NCI-H526 (cell line): ENCODE measurements at regions not wholly inside any gene's neighbourhood (a gene's known extent, or its start where the extent isn't known, plus 50 kb on each side); places are given as distances from the start of the nearest gene placed in this dataset.
A peak's percentile ranks its signal among the peaks of the same experiment; 100 is the strongest.
"Not testable (repeated sequence)": the region's sequence is repeated elsewhere in the genome, so short reads cannot be mapped to it uniquely, and the experiment has no call there.

Experiments used
- DNase-seq, 2 experiments: peaks; one replicate each; lab custom pipeline; 2025; lab: John Stamatoyannopoulos, UW

- no peak for DNase-seq
These were observed 1347.2 kb upstream of the NUDT12 start for GRCh38 chr5:104909803-104910202.

- no peak for DNase-seq
These were observed 1342.0 kb upstream of the NUDT12 start for GRCh38 chr5:104904561-104904960.

GRCh38 chr5:104903941-104904340 is 1341.4 kb upstream of the NUDT12 start:
- no peak for DNase-seq

DNA sequence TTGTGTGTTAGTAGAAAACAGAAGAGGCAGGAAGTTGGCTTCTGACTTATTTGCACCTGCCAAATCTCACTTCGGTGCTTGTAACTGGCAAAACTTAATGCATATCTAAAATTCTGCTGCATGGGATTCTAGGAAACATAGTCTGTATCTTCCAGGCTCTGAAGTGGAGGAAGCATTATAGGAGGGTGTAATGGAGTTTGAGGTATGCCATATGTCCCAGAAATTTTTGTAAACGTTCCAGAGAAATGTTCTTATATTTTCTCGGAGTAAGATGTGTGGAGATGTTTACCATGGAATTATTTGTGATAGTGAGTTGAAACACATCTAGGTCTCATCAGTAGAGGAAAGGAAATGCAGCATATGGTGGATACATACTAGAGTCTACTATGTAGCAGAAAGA is 1329.0 kb upstream of the NUDT12 start:
- DNase-seq = no peak

DNA sequence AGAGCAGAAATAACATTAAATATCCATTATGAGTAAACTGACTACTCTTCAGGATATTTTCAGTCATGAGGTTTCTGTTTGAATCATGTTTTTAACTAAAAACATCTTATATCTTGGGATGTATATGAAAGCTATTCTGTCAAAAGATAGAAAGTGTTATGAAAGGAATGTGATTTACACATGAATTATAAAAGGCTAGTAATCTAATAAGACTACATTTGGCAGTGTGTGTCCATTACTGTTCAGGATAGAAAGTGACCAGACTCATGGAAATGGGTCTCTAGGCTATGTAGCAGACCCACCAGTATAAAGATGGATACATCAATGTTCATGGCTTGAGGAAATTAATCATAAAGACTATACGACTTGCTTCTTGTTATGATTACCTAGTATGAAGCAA is 1328.2 kb upstream of the NUDT12 start:
- no peak for DNase-seq

- no peak for DNase-seq
These were observed 1296.8 kb upstream of the NUDT12 start for GRCh38 chr5:104859437-104859836.

DNA sequence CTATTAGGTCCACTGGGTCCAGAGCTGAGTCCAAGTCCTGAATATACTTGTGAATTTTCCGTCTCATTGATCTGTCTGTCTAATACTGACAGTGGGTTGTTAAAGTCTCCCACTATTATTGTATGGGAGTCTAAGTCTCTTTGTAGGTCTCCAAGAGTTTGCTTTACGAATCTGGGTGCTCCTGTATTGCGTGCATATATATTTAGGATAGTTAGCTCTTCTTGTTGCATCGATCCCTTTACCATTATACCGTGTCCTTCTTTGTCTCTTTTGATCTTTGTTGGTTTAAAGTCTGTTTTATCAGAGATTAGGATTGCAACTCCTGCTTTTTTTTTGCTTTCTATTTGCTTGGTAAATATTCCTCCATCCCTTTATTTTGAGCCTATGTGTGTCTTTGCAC is 1289.5 kb upstream of the NUDT12 start:
- DNase-seq = not testable (repeated sequence)

DNA sequence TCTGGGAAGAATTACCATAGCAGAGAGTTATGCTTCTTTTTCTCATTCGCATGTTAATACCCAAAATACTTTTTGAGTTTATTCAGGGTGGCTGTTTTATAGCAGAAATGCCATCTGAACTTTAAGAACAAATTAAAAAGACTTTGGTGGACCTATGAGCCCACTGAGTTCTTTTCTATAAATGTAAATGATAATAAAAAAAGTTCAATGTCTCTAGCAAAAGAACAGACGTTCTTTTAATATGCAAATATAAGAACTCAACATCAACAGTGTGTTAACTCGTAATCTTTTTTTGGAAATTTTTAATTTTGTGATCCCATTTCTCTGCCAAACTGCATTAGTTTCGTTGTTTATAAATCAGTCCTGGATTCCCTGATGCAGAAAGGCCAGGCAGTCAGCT is 1283.0 kb upstream of the NUDT12 start:
- DNase-seq = no peak

DNA sequence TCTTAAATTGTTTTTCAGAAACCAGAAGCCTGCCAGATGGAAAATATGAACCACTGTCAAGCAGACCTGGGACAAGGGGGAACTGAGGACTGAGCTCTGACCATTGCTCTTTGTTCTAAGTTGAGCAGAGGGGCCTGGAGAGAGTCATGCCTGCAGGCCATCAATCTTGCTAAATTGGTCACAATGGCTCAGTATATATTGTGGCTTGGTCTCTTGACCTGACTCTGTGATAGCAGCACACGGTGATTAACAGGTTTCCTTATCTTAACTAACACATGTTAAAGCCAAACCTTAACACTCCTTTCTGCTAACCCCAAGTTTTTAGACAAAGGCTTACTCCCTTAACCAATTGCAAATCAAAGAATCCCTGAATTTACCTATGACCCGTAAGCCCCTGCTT is 1281.2 kb upstream of the NUDT12 start:
- DNase-seq = no peak

- no peak for DNase-seq
These were observed 1277.7 kb upstream of the NUDT12 start for GRCh38 chr5:104840284-104840683.

GRCh38 chr5:104831515-104831914 is 1268.9 kb upstream of the NUDT12 start:
- not testable (repeated sequence) for DNase-seq

- DNase-seq = no peak
These were observed 1259.0 kb upstream of the NUDT12 start for GRCh38 chr5:104821606-104822005.

- no peak for DNase-seq
These were observed 1254.5 kb upstream of the NUDT12 start for GRCh38 chr5:104817127-104817526.

GRCh38 chr5:104815212-104815611 is 1252.6 kb upstream of the NUDT12 start:
- no peak for DNase-seq

DNA sequence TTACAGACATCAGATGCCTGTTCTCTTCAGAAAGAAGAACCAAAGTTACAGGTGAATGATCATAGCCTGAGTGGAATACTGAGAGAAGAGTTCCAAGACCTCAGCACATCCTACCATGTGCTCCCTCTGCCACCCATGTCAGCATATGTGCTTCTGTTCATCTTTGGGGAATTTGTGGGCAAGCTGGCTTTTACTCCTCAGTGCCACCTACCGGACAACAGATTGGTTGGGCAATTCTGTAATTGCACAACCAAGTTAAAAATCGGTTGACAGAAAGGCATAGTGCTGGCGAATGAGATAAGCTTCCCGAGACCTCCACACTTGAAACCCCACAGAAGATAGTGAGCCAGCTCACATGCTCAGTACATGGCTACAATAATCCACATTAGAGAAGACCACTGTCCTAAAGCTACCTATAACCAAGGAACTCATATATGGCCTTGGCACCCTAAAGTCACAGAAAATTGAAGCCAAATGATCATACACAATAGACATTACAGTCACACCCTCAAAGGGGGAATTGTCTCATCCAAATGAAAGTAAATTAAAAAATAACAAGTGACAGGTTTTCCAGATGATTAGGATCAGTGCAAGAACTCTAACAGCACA is 1238.0 kb upstream of the NUDT12 start:
- peak in 1 of 2 experiments; percentile 2 for DNase-seq

DNA sequence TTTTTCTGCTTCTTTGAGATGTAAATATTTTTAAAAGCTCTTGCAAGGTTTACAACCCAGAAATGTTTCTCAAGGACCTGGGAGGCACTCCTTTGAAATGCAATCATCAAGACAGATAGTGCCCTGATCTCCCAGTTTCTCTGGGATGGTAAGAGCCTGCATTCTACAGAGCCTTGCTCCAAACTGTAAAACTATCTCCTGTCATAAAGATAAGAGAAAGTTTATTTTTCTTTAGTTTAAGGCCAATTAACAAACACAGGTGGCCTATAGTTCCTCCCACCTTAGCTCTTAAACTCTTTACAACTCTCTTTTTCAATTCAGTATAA is 1231.1 kb upstream of the NUDT12 start:
- no peak for DNase-seq

DNA sequence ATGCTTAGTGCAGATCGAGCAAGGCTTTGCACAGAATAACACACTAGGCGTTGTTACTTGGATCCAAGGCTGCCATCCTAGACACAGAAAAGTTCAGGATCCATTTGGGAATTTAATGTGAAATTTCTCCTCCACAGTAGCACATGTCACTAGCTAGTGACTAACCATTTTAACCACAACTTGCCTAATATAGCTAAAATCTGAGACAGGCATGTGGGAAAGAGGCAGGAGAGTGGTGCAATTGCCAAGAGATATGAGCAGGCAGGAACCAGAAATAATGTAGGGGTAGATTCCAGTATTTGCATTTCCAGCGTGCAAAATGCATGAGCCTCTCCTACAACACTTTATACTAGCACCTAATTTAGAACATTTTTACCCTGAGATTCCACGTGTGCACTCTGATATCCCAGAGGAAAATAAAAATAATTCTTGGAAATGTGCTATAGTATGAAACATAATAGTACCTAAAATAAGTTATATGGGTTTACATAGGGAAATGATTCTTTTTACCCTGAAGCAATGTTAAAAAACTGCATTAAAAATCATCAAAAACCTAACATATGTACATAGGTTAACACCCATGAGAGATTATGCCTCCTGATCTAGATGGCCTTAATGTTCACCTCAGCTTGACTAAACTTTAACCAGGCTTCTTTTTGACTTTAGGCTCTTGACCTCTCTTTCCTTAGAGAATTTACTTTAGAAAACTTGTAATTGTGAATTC is 1230.6 kb upstream of the NUDT12 start:
- no peak for DNase-seq

DNA sequence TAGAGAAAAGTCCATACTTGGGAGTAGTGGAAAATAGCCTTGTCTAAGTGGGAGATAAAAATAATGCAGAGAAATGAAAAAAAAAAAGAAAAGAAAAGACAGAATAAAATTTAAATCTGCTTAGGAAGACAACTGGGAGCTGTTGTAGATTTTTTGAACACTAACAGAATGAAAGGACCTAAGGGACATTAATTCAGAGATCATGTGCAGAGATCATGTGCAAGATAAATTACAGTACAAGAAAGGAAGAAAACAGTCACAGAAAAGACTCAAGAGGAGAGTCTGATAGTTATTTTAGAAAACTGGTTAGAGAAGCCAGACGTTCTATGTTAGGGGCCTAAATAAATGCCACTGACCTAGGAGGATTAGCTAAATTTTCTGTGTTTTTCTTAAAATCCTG is 1226.8 kb upstream of the NUDT12 start:
- DNase-seq = no peak

DNA sequence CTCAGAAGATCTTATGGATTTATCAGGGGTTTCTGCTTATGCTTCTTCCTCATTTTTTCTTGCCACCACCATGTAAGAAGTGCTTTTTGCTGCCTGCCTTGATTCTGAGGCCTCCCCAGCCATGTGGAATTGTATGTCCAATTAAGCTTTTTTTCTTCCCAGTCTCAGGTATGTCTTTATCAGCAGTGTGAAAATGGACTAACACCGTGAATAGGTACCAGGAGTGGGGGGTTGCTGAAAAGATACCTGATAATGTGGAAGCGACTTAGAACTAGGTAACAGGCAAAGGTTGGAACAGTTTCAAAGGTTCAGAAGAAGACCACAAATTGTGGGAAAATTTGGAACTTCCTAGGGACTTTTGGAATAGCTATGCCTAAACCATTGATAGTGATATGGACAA is 1222.5 kb upstream of the NUDT12 start:
- no peak for DNase-seq

GRCh38 chr5:104774372-104774771 is 1211.8 kb upstream of the NUDT12 start:
- no peak for DNase-seq

DNA sequence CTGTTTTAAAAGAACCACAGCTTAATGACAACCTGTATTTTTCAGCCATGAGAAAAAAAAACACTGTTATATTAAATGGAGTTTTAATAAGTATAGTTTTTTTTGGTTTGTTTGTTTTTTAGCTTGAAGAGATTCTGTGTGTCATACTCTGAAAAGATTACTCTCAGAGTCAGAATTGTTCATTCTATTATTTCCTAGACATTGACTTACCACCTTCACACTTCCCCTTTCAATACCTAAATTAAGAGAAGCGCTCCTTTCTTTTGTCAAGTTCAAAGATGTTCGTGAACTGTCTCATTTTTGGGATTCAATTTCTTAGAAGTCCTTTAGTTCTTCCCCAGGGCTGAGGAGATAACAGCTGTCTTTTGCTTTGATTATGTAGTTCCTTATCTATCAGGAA is 1201.6 kb upstream of the NUDT12 start:
- DNase-seq = no peak

DNA sequence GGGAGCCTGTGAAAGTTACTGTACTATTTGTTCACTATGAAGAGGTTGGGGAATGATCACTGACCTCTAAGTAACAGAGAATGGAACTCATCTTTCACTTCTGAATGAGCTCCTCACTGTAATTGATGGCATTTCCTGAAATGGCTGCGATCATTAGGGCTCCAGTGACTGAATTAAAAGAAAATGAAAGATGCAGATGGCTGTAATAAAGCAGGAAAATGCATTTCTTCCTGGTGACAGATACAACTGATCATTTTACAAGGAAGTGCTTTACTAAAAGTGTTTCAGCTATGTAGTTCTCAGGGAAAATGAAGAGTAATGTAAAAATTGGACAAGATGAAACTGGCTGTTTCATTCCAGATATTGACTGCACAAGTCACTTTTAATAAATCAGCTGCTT is 1200.6 kb upstream of the NUDT12 start:
- no peak for DNase-seq

DNA sequence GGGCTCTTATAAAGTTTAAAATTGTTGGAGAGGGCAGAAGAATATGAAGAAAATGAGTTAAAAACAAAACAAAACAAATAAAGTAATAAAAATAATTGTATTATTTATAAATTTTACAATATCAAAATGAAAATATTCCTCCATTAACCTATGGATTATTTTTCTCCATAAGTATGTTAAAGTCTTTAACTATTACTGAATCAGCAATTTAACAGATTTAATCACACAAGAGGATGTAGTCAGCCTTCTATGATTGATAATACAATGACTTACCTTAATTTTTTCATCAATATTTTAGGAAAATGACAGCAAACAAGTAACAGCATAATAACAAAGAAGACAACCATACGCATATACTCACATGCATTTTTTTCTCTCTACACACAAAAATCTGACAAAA is 1195.3 kb upstream of the NUDT12 start:
- DNase-seq = no peak

DNA sequence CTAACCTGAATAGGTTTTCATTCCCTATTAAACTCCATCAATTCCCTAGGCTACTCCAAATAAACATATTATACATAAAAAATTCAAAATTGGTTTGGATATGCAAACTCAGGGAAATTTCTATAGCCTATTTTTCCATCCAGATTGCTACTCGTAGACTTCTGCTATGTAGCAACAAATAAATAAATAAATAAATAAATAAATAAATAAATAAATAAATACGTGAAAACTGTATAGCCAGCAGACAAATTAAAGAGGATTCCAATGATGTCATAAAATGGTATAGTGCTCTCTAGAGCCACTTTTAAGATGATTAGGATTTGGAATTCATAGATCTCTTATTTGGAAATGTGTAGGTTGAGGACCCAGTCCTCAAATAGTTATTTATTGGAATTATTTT is 1193.2 kb upstream of the NUDT12 start:
- DNase-seq = peak in 1 of 2 experiments; percentile 7
